ENCODE measurements at regions not wholly inside any gene's neighbourhood (a gene's known extent, or its start where the extent isn't known, plus 50 kb on each side); places are given as distances from the start of the nearest gene placed in this dataset.

GRCh38 chr10:128546651-128547165, 420.5 kb upstream of the MKI67 start (continued):
- TF ChIP-seq SYNCRIP (IDR thresholded peaks at IDR 0.05; ENCODE audit: insufficient read depth, low read depth, low read length): no peak
- no peak for TF ChIP-seq MBD4 (IDR thresholded peaks at IDR 0.05; ENCODE audit: borderline replicate concordance, low read length)
- TF ChIP-seq KLF16 (CRISPR knock-in tag; IDR thresholded peaks at IDR 0.05): no peak
- no peak for TF ChIP-seq SKI (IDR thresholded peaks at IDR 0.05; ENCODE audit: partially characterized antibody)
- no peak for TF ChIP-seq ZNF251 (CRISPR knock-in tag; IDR thresholded peaks at IDR 0.05)

GRCh38 chr10:128549101-128549608, 422.9 kb upstream of the MKI67 start:
- Histone ChIP-seq H3K27me3 (ENCODE audit: control insufficient read depth in 1 of 2, insufficient read depth in 2 of 2, low read length in 2 of 2) (peaks cover 0 to 43% of the 10 kb centered on the region in 2 experiments; a peak in 4 of 5 replicates), H3K9ac (ENCODE audit: insufficient read depth, low read depth, low read length) (no peak overlapping the region), H3K36me3 (replicated peaks in 1 of 2; ENCODE audit: control insufficient read depth in 1 of 2, insufficient read depth in 2 of 2, low read length in 2 of 2) (no peaks in the 10 kb centered on the region), H2AFZ (ENCODE audit: low read length) (no peak overlapping the region), H3K4me1 (ENCODE audit: insufficient read depth, low read length) (no peaks in the 10 kb centered on the region), H3K4me2 (ENCODE audit: low read depth, low read length) (no peak overlapping the region), H4K20me1 (ENCODE audit: insufficient read depth, low read length) (no peaks in the 10 kb centered on the region), H3K4me3 (replicated peaks in 1 of 3; ENCODE audit: insufficient read depth in 1 of 3, low read depth in 2 of 3, low read length in 3 of 3) (no peak overlapping the region), H3K79me2 (ENCODE audit: insufficient read depth, low read length) (no peaks in the 10 kb centered on the region), H3K27ac (ENCODE audit: extremely low read length, insufficient read depth, low read length) (no peak overlapping the region), H3K9me3 (ENCODE audit: low read length) (no peaks in the 10 kb centered on the region)
- no TSS peak for BruUV-seq (replicated peaks)
- FAIRE-seq (no peak), ATAC-seq (no peak), DNase-seq (ENCODE audit: low spot score) (no peak)
- 0% methylated on average over 6 of the region's 6 CpGs for WGBS (ENCODE audit: low lambda C conversion rate)
- ChIA-PET CTCF (ENCODE audit: low intra/inter-chr PET ratio, low total read pairs) (no interaction called here), POLR2A (no interaction called here)
- in situ Hi-C loops (cut with HindIII; ENCODE audit: extremely low pct_ligation_motif_present, low pct_unique_long_range_greater_than_20kb): loop anchor here (25.0 kb wide), 1 partner anchor 462 kb away; no protein-coding TSS in a partner anchor
- TF ChIP-seq POLR2AphosphoS2 (IDR thresholded peaks at IDR 0.05; ENCODE audit: low read depth, low read length) (no peak), ZBTB40 (IDR thresholded peaks at IDR 0.05) (no peak), ZBTB40 (CRISPR knock-in tag; IDR thresholded peaks at IDR 0.05) (0 out of 2 replicates have a peak, but pooled peaks have one; percentile 24)
- intact Hi-C loops (cut with micrococcal nuclease; ENCODE audit: unreplicated experiment): no loop called here

Measured in HepG2 (cell line).